IMR-90 (cell line): ENCODE measurements at regions not wholly inside any gene's neighbourhood (a gene's known extent, or its start where the extent isn't known, plus 50 kb on each side); places are given as distances from the start of the nearest gene placed in this dataset.

Experiments
- ATAC-seq: fragments of 200-7000 bp; cut with Tn5 transposase; 2 replicates; pipeline ENCODE4 v1.9.1; 2020; ENCODE audit warnings: low read depth, mild to moderate bottlenecking, moderate library complexity
- BruUV-seq: library from RNA; stranded (reverse); fragments of 400-500 nt; replicated peaks from 2 replicates; lab custom pipeline; 2021; lab: Mats Ljungman, UMichigan
- CTCF ChIA-PET: fragments of 300-600 bp; formaldehyde crosslinking; extraction: SDS; loops from one replicate; lab custom pipeline; 2021; ENCODE audit warnings: antibody characterized with exemption; lab: Yijun Ruan, JAX
- POLR2A ChIA-PET: fragments of 300-600 bp; sonication (Branson Sonifier 250); formaldehyde crosslinking; loops from one replicate; lab custom pipeline; 2022; ENCODE audit warnings: antibody characterized with exemption; ENCODE audit not compliant: unreplicated experiment; lab: Charles Lee
- DNase-seq: peaks from one replicate; pipeline ENCODE4 v3.0.0; 2013
- H2AFZ ChIP-seq: replicated peaks from 2 replicates; pipeline ENCODE3; 2013; ENCODE audit warnings: low read length, mild to moderate bottlenecking; ENCODE audit not compliant: poor library complexity
- H2AK5ac ChIP-seq: 2 replicates; pipeline ENCODE4 v1.6.1; 2013; ENCODE audit warnings: low read depth, low read length, inconsistent platforms
- H2AK9ac ChIP-seq: replicated peaks from 2 replicates; pipeline ENCODE3; 2013; ENCODE audit warnings: mild to moderate bottlenecking, low read depth, low read length, moderate library complexity; ENCODE audit not compliant: poor library complexity
- H2BK120ac ChIP-seq: 2 replicates; pipeline ENCODE4 v1.6.1; 2013; ENCODE audit warnings: low read depth, low read length, inconsistent platforms
- H2BK15ac ChIP-seq: 3 replicates; pipeline ENCODE4 v1.6.1; 2013; ENCODE audit warnings: low read depth, low read length, inconsistent platforms
- H2BK20ac ChIP-seq: 2 replicates; pipeline ENCODE4 v1.6.1; 2013; ENCODE audit warnings: low read depth, mild to moderate bottlenecking, inconsistent platforms, low read length, moderate library complexity
- H2BK5ac ChIP-seq: 2 replicates; pipeline ENCODE4 v1.6.1; 2013; ENCODE audit warnings: mild to moderate bottlenecking, low read depth, low read length, inconsistent platforms; ENCODE audit not compliant: poor library complexity, severe bottlenecking
- H3K14ac ChIP-seq: replicated peaks from 2 replicates; pipeline ENCODE4 v1.6.1; 2013; ENCODE audit warnings: low read depth, low read length, inconsistent platforms
- H3K18ac ChIP-seq: 2 replicates; pipeline ENCODE4 v1.6.1; 2013; ENCODE audit warnings: low read depth, low read length, control low read depth
- H3K23ac ChIP-seq: 2 replicates; pipeline ENCODE4 v1.6.1; 2013; ENCODE audit warnings: low read depth, low read length, inconsistent platforms
- H3K27ac ChIP-seq: 2 replicates; pipeline ENCODE4 v1.5.1; 2013; ENCODE audit warnings: mild to moderate bottlenecking, control low read depth, low read length; ENCODE audit not compliant: insufficient read depth
- H3K27me3 ChIP-seq: 2 replicates; pipeline ENCODE4 v1.6.1; 2013; ENCODE audit warnings: low read length; ENCODE audit not compliant: control insufficient read depth, insufficient read depth
- H3K36me3 ChIP-seq: 2 replicates; pipeline ENCODE4 v1.6.1; 2013; ENCODE audit warnings: low read length, mixed read lengths; ENCODE audit not compliant: control insufficient read depth, insufficient read depth
- H3K4ac ChIP-seq: 2 replicates; pipeline ENCODE4 v1.6.1; 2013; ENCODE audit warnings: low read depth, low read length, inconsistent platforms
- H3K4me1 ChIP-seq: 2 replicates; pipeline ENCODE4 v1.6.1; 2013; ENCODE audit warnings: low read length, mixed read lengths; ENCODE audit not compliant: control insufficient read depth, insufficient read depth
- H3K4me2 ChIP-seq: 2 replicates; pipeline ENCODE4 v1.6.1; 2013; ENCODE audit warnings: low read depth, mild to moderate bottlenecking, control low read depth, low read length, moderate library complexity
- H3K4me3 ChIP-seq: 2 replicates; pipeline ENCODE4 v1.5.1; 2013; ENCODE audit warnings: low read depth, mild to moderate bottlenecking, control low read depth, low read length, moderate library complexity; ENCODE audit not compliant: insufficient read depth
- H3K56ac ChIP-seq: 2 replicates; pipeline ENCODE4 v1.6.1; 2013; ENCODE audit warnings: low read length, inconsistent platforms; ENCODE audit not compliant: insufficient read depth; ENCODE audit errors: extremely low read depth
- H3K79me1 ChIP-seq, 2 experiments: 2 replicates each; pipeline ENCODE4 v1.6.1; 2013; ENCODE audit warnings: low read length in 2 of 2, inconsistent platforms in 1 of 2, low read depth in 1 of 2
- H3K9ac ChIP-seq: 2 replicates; pipeline ENCODE4 v1.6.1; 2013; ENCODE audit warnings: low read depth, low read length, control low read depth
- H3K9me1 ChIP-seq: 2 replicates; pipeline ENCODE4 v1.6.1; 2013; ENCODE audit warnings: low read length, inconsistent platforms; ENCODE audit not compliant: insufficient read depth
- H3K9me3 ChIP-seq: 2 replicates; pipeline ENCODE4 v1.6.1; 2013; ENCODE audit warnings: low read length; ENCODE audit not compliant: control insufficient read depth, insufficient read depth
- H4K20me1 ChIP-seq: 2 replicates; pipeline ENCODE4 v1.6.1; 2013; ENCODE audit warnings: low read length, inconsistent platforms; ENCODE audit not compliant: insufficient read depth
- H4K5ac ChIP-seq: 2 replicates; pipeline ENCODE4 v1.6.1; 2013; ENCODE audit warnings: mild to moderate bottlenecking, low read depth, low read length, control low read depth
- H4K8ac ChIP-seq, 2 experiments: 2 replicates each; pipeline ENCODE4 v1.6.1; 2013; ENCODE audit warnings: low read depth in 2 of 2, low read length in 2 of 2, control low read depth in 1 of 2, inconsistent platforms in 1 of 2
- H4K91ac ChIP-seq: 2 replicates; pipeline ENCODE4 v1.6.1; 2013; ENCODE audit warnings: low read depth, low read length, inconsistent platforms; ENCODE audit not compliant: insufficient read depth
- BHLHE40 ChIP-seq: fragments of 150-350 bp; IDR thresholded peaks from 2 replicates; pipeline ENCODE4 v1.6.1; 2016; ENCODE audit warnings: mild to moderate bottlenecking, low read depth, low read length
- CEBPB ChIP-seq: IDR thresholded peaks from 2 replicates; pipeline ENCODE4 v1.6.1; 2012; ENCODE audit warnings: low read depth, low read length, improper control_type of control experiment
- CHD1 ChIP-seq: IDR thresholded peaks from 2 replicates; pipeline ENCODE4 v1.6.1; 2012; ENCODE audit warnings: low read depth, low read length, improper control_type of control experiment
- FOS ChIP-seq: fragments of 150-350 bp; IDR thresholded peaks from 2 replicates; pipeline ENCODE4 v1.6.1; 2016; ENCODE audit warnings: low read depth, low read length
- MAFK ChIP-seq: IDR thresholded peaks from 2 replicates; pipeline ENCODE4 v1.6.1; 2012; ENCODE audit warnings: low read depth, low read length, improper control_type of control experiment
- MAZ ChIP-seq: IDR thresholded peaks from 2 replicates; pipeline ENCODE4 v1.6.1; 2012; ENCODE audit warnings: low read depth, mild to moderate bottlenecking, low read length, improper control_type of control experiment, moderate library complexity, borderline replicate concordance
- MXI1 ChIP-seq: IDR thresholded peaks from 2 replicates; pipeline ENCODE4 v1.6.1; 2012; ENCODE audit warnings: low read depth, mild to moderate bottlenecking, low read length, moderate library complexity, borderline replicate concordance
- NFE2L2 ChIP-seq: fragments of 150-350 bp; IDR thresholded peaks from 2 replicates; pipeline ENCODE4 v1.6.1; 2016; ENCODE audit warnings: low read depth, mild to moderate bottlenecking, low read length
- POLR2A ChIP-seq: IDR thresholded peaks from 2 replicates; pipeline ENCODE4 v1.6.1; 2012; ENCODE audit warnings: mild to moderate bottlenecking, low read depth, low read length
- RAD21 ChIP-seq: IDR thresholded peaks from 2 replicates; pipeline ENCODE4 v1.6.1; 2012; ENCODE audit warnings: low read length, improper control_type of control experiment
- RCOR1 ChIP-seq: IDR thresholded peaks from 2 replicates; pipeline ENCODE4 v1.6.1; 2012; ENCODE audit warnings: mild to moderate bottlenecking, low read length, improper control_type of control experiment; ENCODE audit not compliant: insufficient replicate concordance
- RFX5 ChIP-seq: IDR thresholded peaks from 2 replicates; pipeline ENCODE4 v1.8.0; 2012; ENCODE audit warnings: low read depth, mild to moderate bottlenecking, low read length, moderate library complexity
- SMC3 ChIP-seq: fragments of 150-350 bp; IDR thresholded peaks from 2 replicates; pipeline ENCODE4 v1.6.1; 2016; ENCODE audit warnings: low read depth, mild to moderate bottlenecking, antibody characterized with exemption, low read length, moderate library complexity
- WGBS, 2 experiments: methylation state at CpG; one replicate each; pipeline versions ENCODE4 v1.1.5 to v1.1.7; 2013; ENCODE audit warnings: missing lambda C conversion rate in 2 of 2; ENCODE audit not compliant: insufficient read length in 1 of 2; ENCODE audit errors: extremely low coverage in 2 of 2; 5-methylcytosine and 5-hydroxymethylcytosine counted together
- dilution Hi-C: fragments of 300-500 bp; cut with HindIII; formaldehyde crosslinking; loops from one replicate; pipeline ENCODE4 v1.14.3; 2018; ENCODE audit warnings: low sequenced_read_pairs; ENCODE audit not compliant: unreplicated experiment
- in situ Hi-C: fragments of 300-500 bp; cut with MboI; formaldehyde crosslinking; loops from 3 replicates; pipeline ENCODE4 v1.14.3; 2019; ENCODE audit warnings: low sequenced_read_pairs, inconsistent platforms, mixed read lengths
- intact Hi-C: fragments of 100-400 bp; cut with micrococcal nuclease; formaldehyde crosslinking; loops from 2 replicates; pipeline ENCODE4 v1.10.0; 2022
- TF ChIP-seq, protein P1 (sequence below): conservative IDR thresholded peaks from 2 replicates; pipeline ENCODE4 v1.5.1; 2012; ENCODE audit warnings: mild to moderate bottlenecking, low read depth, low read length, improper control_type of control experiment
- TF ChIP-seq, protein P2 (sequence below): fragments of 150-350 bp; IDR thresholded peaks from 2 replicates; pipeline ENCODE4 v1.6.1; 2017; ENCODE audit warnings: mild to moderate bottlenecking, antibody characterized with exemption, low read length, low read depth
- TF ChIP-seq, protein P3 (sequence below): fragments of 150-350 bp; IDR thresholded peaks from 2 replicates; pipeline ENCODE4 v1.6.1; 2016; ENCODE audit warnings: low read depth, mild to moderate bottlenecking, low read length, moderate library complexity, borderline replicate concordance

DNA sequence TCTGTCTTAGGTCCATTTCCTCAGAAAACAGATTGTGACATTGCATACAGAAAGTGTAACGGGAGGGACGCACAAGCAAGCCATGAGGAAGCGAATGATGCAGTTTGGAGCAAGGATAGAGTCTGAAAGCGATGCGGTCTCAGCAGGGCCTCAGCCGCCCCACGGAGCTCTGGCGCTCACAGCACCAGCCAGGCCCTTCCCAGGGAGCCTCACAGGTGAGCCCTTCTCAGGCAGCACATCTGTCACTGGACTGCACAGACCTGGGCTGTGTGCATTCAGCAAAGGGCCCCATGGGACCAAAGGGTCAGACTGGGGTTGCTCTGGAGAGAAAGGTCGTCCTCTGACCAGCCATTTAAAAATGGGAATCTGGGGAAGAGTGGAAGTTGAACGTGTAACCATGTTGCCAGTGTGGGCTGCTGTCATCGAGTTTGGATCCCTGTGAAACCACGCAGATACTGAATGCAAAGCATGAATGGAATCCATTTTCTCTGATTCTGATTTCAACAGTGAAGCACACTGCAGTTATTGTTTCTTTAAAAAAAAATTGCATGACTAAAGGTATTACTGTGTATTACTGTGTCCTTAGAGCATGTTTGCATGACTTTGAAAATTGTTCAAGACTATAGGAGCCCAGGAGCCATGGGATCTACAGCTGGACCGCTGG lies 350.0 kb upstream of the AKR1E2 start:
- no TSS peak for BruUV-seq

More for the DNA sequence above, 350.0 kb upstream of the AKR1E2 start:
- no peak for TF ChIP-seq RAD21
- TF ChIP-seq FOS: no peak
- TF ChIP-seq CHD1: no peak
- TF ChIP-seq, protein P1, sequence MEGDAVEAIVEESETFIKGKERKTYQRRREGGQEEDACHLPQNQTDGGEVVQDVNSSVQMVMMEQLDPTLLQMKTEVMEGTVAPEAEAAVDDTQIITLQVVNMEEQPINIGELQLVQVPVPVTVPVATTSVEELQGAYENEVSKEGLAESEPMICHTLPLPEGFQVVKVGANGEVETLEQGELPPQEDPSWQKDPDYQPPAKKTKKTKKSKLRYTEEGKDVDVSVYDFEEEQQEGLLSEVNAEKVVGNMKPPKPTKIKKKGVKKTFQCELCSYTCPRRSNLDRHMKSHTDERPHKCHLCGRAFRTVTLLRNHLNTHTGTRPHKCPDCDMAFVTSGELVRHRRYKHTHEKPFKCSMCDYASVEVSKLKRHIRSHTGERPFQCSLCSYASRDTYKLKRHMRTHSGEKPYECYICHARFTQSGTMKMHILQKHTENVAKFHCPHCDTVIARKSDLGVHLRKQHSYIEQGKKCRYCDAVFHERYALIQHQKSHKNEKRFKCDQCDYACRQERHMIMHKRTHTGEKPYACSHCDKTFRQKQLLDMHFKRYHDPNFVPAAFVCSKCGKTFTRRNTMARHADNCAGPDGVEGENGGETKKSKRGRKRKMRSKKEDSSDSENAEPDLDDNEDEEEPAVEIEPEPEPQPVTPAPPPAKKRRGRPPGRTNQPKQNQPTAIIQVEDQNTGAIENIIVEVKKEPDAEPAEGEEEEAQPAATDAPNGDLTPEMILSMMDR: no peak
- TF ChIP-seq MAZ: no peak
- TF ChIP-seq BHLHE40: no peak
- no peak for TF ChIP-seq RCOR1
- TF ChIP-seq, protein P2, sequence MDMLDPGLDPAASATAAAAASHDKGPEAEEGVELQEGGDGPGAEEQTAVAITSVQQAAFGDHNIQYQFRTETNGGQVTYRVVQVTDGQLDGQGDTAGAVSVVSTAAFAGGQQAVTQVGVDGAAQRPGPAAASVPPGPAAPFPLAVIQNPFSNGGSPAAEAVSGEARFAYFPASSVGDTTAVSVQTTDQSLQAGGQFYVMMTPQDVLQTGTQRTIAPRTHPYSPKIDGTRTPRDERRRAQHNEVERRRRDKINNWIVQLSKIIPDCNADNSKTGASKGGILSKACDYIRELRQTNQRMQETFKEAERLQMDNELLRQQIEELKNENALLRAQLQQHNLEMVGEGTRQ: no peak
- TF ChIP-seq POLR2A: no peak
- no peak for TF ChIP-seq MAFK
- no peak for TF ChIP-seq CEBPB
- no peak for TF ChIP-seq MXI1
- no peak for TF ChIP-seq RFX5
- no peak for TF ChIP-seq NFE2L2
- TF ChIP-seq, protein P3, sequence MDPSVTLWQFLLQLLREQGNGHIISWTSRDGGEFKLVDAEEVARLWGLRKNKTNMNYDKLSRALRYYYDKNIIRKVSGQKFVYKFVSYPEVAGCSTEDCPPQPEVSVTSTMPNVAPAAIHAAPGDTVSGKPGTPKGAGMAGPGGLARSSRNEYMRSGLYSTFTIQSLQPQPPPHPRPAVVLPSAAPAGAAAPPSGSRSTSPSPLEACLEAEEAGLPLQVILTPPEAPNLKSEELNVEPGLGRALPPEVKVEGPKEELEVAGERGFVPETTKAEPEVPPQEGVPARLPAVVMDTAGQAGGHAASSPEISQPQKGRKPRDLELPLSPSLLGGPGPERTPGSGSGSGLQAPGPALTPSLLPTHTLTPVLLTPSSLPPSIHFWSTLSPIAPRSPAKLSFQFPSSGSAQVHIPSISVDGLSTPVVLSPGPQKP: no peak
- no peak for TF ChIP-seq SMC3
- H4K8ac ChIP-seq: peak overlapping the region in 1 of 2 experiments; percentile 7; a peak in 1 of 4 replicates
- H4K91ac ChIP-seq: no peak overlapping the region
- no peaks in the 10 kb centered on the region for H3K79me1 ChIP-seq
- 0 out of 2 replicates have a peak overlapping the region, but pooled peaks have one; percentile 29 for H3K4ac ChIP-seq
- H4K5ac ChIP-seq: no peak overlapping the region
- no peaks in the 10 kb centered on the region for H4K20me1 ChIP-seq
- ChIA-PET POLR2A (no interaction called here), CTCF (no interaction called here)
- DNase-seq: peak; percentile 18
- no peak overlapping the region for H3K56ac ChIP-seq
- intact Hi-C loops (no loop called here), dilution Hi-C loops (no loop called here), in situ Hi-C loops (no loop called here)
- H2BK5ac ChIP-seq: no peak overlapping the region
- peak overlapping the region; percentile 62; the same call in 1 of the 2 replicates for H3K14ac ChIP-seq
- H3K36me3 ChIP-seq: no peaks in the 10 kb centered on the region
- WGBS, 2 experiments: 94% methylated on average over 11 of the region's 13 CpGs; no CpG with 5 or more reads in 1 of the 2 experiments
- H3K4me2 ChIP-seq: no peak overlapping the region
- no peaks in the 10 kb centered on the region for H3K27me3 ChIP-seq
- H3K23ac ChIP-seq: no peak overlapping the region
- peak overlapping the region; percentile 76; the same call in 1 of the 2 replicates for H2AK5ac ChIP-seq
- no peak overlapping the region for H3K9ac ChIP-seq
- H2BK20ac ChIP-seq: no peak overlapping the region
- no peak overlapping the region for H3K18ac ChIP-seq
- no peak overlapping the region for H3K27ac ChIP-seq
- H2AFZ ChIP-seq: peak overlapping the region; percentile 49
- H3K4me3 ChIP-seq: no peak overlapping the region
- peaks cover 4% of the 10 kb centered on the region for H3K4me1 ChIP-seq
- 0 out of 2 replicates have a peak overlapping the region, but pooled peaks have one; percentile 7 for H2BK120ac ChIP-seq
- H2BK15ac ChIP-seq: no peak overlapping the region
- no peak for ATAC-seq
- H2AK9ac ChIP-seq: no peak overlapping the region
- H3K9me1 ChIP-seq: peaks cover 2% of the 10 kb centered on the region; the same call in 1 of the 2 replicates
- H3K9me3 ChIP-seq: no peaks in the 10 kb centered on the region
